WERI-Rb-1 (cell line): ENCODE measurements at regions not wholly inside any gene's neighbourhood (a gene's known extent, or its start where the extent isn't known, plus 50 kb on each side); places are given as distances from the start of the nearest gene placed in this dataset.

Experiments used
- DNase-seq: peaks from one replicate; pipeline ENCODE4 v3.0.0-alpha.2; 2020
- H3K27ac ChIP-seq: fragments of 250-450 bp; sonication (Bioruptor Pico); 2 replicates; pipeline ENCODE4 v1.5.1; 2020; ENCODE audit warnings: mild to moderate bottlenecking, moderate library complexity
- H3K27me3 ChIP-seq: fragments of 250-450 bp; sonication (Bioruptor Pico); 2 replicates; pipeline ENCODE4 v1.5.1; 2021; ENCODE audit warnings: mild to moderate bottlenecking, low read depth, moderate library complexity; ENCODE audit not compliant: insufficient read depth, severe bottlenecking
- H3K36me3 ChIP-seq: fragments of 250-450 bp; sonication (Bioruptor Pico); 2 replicates; pipeline ENCODE4 v1.5.1; 2020; ENCODE audit warnings: mild to moderate bottlenecking, moderate library complexity
- H3K4me3 ChIP-seq: 2 replicates; pipeline ENCODE4 v1.5.1; 2011; ENCODE audit warnings: low read depth, mild to moderate bottlenecking, control low read depth, low read length
- H3K9me3 ChIP-seq: fragments of 250-450 bp; sonication (Bioruptor Pico); 2 replicates; pipeline ENCODE4 v1.5.1; 2021; ENCODE audit warnings: mild to moderate bottlenecking, moderate library complexity; ENCODE audit not compliant: severe bottlenecking
- CTCF ChIP-seq: IDR thresholded peaks from 2 replicates; pipeline ENCODE4 v1.5.1; 2011; ENCODE audit warnings: low read depth, mild to moderate bottlenecking, control low read depth, inconsistent platforms, low read length

GRCh38 chr14:104373855-104374717 is 205.5 kb upstream of the C14orf180 start:
- H3K36me3 ChIP-seq: no peaks in the 10 kb centered on the region
- no peak for TF ChIP-seq CTCF
- DNase-seq: no peak
- H3K4me3 ChIP-seq: no peak overlapping the region
- no peaks in the 10 kb centered on the region for H3K9me3 ChIP-seq
- H3K27me3 ChIP-seq: no peaks in the 10 kb centered on the region
- H3K27ac ChIP-seq: no peak overlapping the region

- Histone ChIP-seq H3K27me3 (no peaks in the 10 kb centered on the region), H3K4me3 (no peak overlapping the region), H3K36me3 (no peaks in the 10 kb centered on the region), H3K9me3 (no peaks in the 10 kb centered on the region), H3K27ac (no peak overlapping the region)
- DNase-seq: no peak
- no peak for TF ChIP-seq CTCF
Measured at GRCh38 chr14:104374718-104375080, 204.9 kb upstream of the C14orf180 start.

- no peak for TF ChIP-seq CTCF
- Histone ChIP-seq H3K9me3 (peaks cover under 1% of the 10 kb centered on the region), H3K4me3 (no peak overlapping the region), H3K27me3 (no peaks in the 10 kb centered on the region), H3K27ac (no peak overlapping the region), H3K36me3 (no peaks in the 10 kb centered on the region)
- DNase-seq: no peak
Measured at GRCh38 chr14:104375551-104376201, 203.9 kb upstream of the C14orf180 start.

- TF ChIP-seq CTCF: no peak
- no peak for DNase-seq
- Histone ChIP-seq H3K27me3 (no peaks in the 10 kb centered on the region), H3K4me3 (no peak overlapping the region), H3K27ac (no peak overlapping the region), H3K36me3 (no peaks in the 10 kb centered on the region), H3K9me3 (peaks cover 8% of the 10 kb centered on the region)
Measured at GRCh38 chr14:104376202-104377140, 203.1 kb upstream of the C14orf180 start.

GRCh38 chr14:104377256-104377655 is 202.3 kb upstream of the C14orf180 start:
- no peak for TF ChIP-seq CTCF
- Histone ChIP-seq H3K27ac (no peak overlapping the region), H3K36me3 (no peaks in the 10 kb centered on the region), H3K9me3 (peaks cover 10% of the 10 kb centered on the region), H3K4me3 (no peak overlapping the region), H3K27me3 (no peaks in the 10 kb centered on the region)
- no peak for DNase-seq
